Endothelial cell of umbilical vein (primary cell): ENCODE measurements at regions not wholly inside any gene's neighbourhood (a gene's known extent, or its start where the extent isn't known, plus 50 kb on each side); places are given as distances from the start of the nearest gene placed in this dataset.

Experiments
- BruUV-seq: library from RNA; stranded (reverse); fragments of 400-500 nt; replicated peaks from 2 replicates; lab custom pipeline; 2021; lab: Mats Ljungman, UMichigan
- CTCF ChIA-PET: fragments of 300-600, 350-600 bp; sonication (Branson Sonifier 250); formaldehyde crosslinking; loops from one replicate; lab custom pipeline; 2021; ENCODE audit warnings: antibody characterized with exemption, inconsistent platforms; lab: Charles Lee
- POLR2A ChIA-PET: fragments of 300-600, 350-600 bp; sonication (Branson Sonifier 250); formaldehyde crosslinking; loops from one replicate; lab custom pipeline; 2021; ENCODE audit warnings: antibody characterized with exemption, inconsistent platforms; lab: Charles Lee
- DNase-seq: peaks from one replicate; pipeline ENCODE4 v3.0.0-alpha.2; 2011; ENCODE audit warnings: low read depth, low spot score
- FAIRE-seq: peaks from 2 replicates; lab custom pipeline; 2011; peaks lifted over from hg19 to GRCh38; lab: Jason Lieb, UNC
- H2AFZ ChIP-seq: 2 replicates; pipeline ENCODE4 v1.6.0; 2012; ENCODE audit warnings: low read depth, low read length, control low read depth, inconsistent platforms
- H3K27ac ChIP-seq: 2 replicates; pipeline ENCODE4 v1.5.1; 2011; ENCODE audit warnings: low read depth, mild to moderate bottlenecking, control low read depth, low read length, moderate library complexity; ENCODE audit not compliant: insufficient read depth
- H3K27me3 ChIP-seq, 2 experiments: 2 replicates each; pipeline versions ENCODE4 v1.6.0 to v1.6.1; 2011; ENCODE audit warnings: low read length in 2 of 2, mixed read lengths in 1 of 2; ENCODE audit not compliant: control insufficient read depth in 2 of 2, insufficient read depth in 2 of 2
- H3K36me3 ChIP-seq, 2 experiments: 2 replicates in 1 of 2; 3 replicates in 1 of 2; pipeline ENCODE4 v1.5.1; 2011; ENCODE audit warnings: low read length in 2 of 2, mild to moderate bottlenecking in 1 of 2, moderate library complexity in 1 of 2; ENCODE audit not compliant: control insufficient read depth in 2 of 2, insufficient read depth in 2 of 2; ENCODE audit errors: extremely low read depth in 1 of 2
- H3K4me1 ChIP-seq: 3 replicates; pipeline ENCODE4 v1.5.1; 2011; ENCODE audit warnings: mild to moderate bottlenecking, low read length; ENCODE audit not compliant: control insufficient read depth, insufficient read depth; ENCODE audit errors: extremely low read depth
- H3K4me2 ChIP-seq: 2 replicates; pipeline ENCODE4 v1.6.1; 2011; ENCODE audit warnings: low read length, control low read depth, mixed read lengths; ENCODE audit not compliant: insufficient read depth
- H3K4me3 ChIP-seq, 3 experiments: fragments of 200-600 bp in 1 of 3; sonication (generic), shearing (Covaris generic) in 1 of 3; replicated peaks in 1 of 3; 2 replicates each; pipeline ENCODE4 v1.5.1; 2011 to 2016; ENCODE audit warnings: control low read depth in 3 of 3, low read length in 3 of 3, mild to moderate bottlenecking in 2 of 3, inconsistent platforms in 1 of 3, low read depth in 1 of 3, moderate library complexity in 1 of 3; ENCODE audit not compliant: insufficient read depth in 1 of 3
- H3K79me2 ChIP-seq: 2 replicates; pipeline ENCODE4 v1.6.0; 2012; ENCODE audit warnings: low read length, inconsistent platforms; ENCODE audit not compliant: control insufficient read depth, insufficient read depth
- H3K9ac ChIP-seq: replicated peaks from 2 replicates; pipeline ENCODE3; 2011; ENCODE audit warnings: low read length, control low read depth; ENCODE audit not compliant: insufficient read depth; ENCODE audit errors: extremely low read depth
- H3K9me1 ChIP-seq: replicated peaks from 3 replicates; pipeline ENCODE4 v1.6.0; 2011; ENCODE audit warnings: mild to moderate bottlenecking, low read length; ENCODE audit not compliant: control insufficient read depth, insufficient read depth; ENCODE audit errors: extremely low read depth
- H3K9me3 ChIP-seq: replicated peaks from 2 replicates; pipeline ENCODE4 v1.5.1; 2012; ENCODE audit warnings: low read length, inconsistent platforms; ENCODE audit not compliant: control insufficient read depth, insufficient read depth
- H4K20me1 ChIP-seq: replicated peaks from 2 replicates; pipeline ENCODE3; 2011; ENCODE audit warnings: mild to moderate bottlenecking, low read length; ENCODE audit not compliant: control insufficient read depth, insufficient read depth; ENCODE audit errors: extremely low read depth
- EZH2 ChIP-seq: IDR thresholded peaks from 2 replicates; pipeline ENCODE4 v1.6.1; 2012; ENCODE audit warnings: borderline replicate concordance, low read depth, mild to moderate bottlenecking, moderate library complexity, low read length, inconsistent platforms; ENCODE audit not compliant: severe bottlenecking
- FOS ChIP-seq: IDR thresholded peaks from 2 replicates; pipeline ENCODE4 v1.6.1; 2011; ENCODE audit warnings: mild to moderate bottlenecking, low read length, moderate library complexity, borderline replicate concordance; ENCODE audit not compliant: insufficient read depth
- GATA2 ChIP-seq: IDR thresholded peaks from 2 replicates; pipeline ENCODE4 v1.7.0; 2011; ENCODE audit warnings: low read depth, mild to moderate bottlenecking, moderate library complexity, mixed read lengths, low read length; ENCODE audit not compliant: insufficient read length, insufficient read depth
- JUN ChIP-seq: IDR thresholded peaks from 2 replicates; pipeline ENCODE4 v1.6.1; 2011; ENCODE audit warnings: borderline replicate concordance, low read depth; ENCODE audit not compliant: insufficient read length, insufficient read depth
- MYC ChIP-seq: IDR thresholded peaks from one replicate; pipeline ENCODE4 v1.6.1; 2011; ENCODE audit warnings: mild to moderate bottlenecking, low read depth, low read length
- POLR2A ChIP-seq: IDR thresholded peaks from 2 replicates; pipeline ENCODE4 v1.6.1; 2012; ENCODE audit warnings: low read depth, mild to moderate bottlenecking, control low read depth, low read length
- POLR2AphosphoS5 ChIP-seq: IDR thresholded peaks from 2 replicates; pipeline ENCODE4 v1.6.1; 2012; ENCODE audit warnings: low read depth, mild to moderate bottlenecking, control low read depth, low read length, moderate library complexity; ENCODE audit not compliant: insufficient read depth
- dilution Hi-C: fragments of 300-500 bp; cut with MboI; formaldehyde crosslinking; loops from one replicate; pipeline ENCODE4 v1.15.0; 2019; ENCODE audit warnings: low sequenced_read_pairs; ENCODE audit not compliant: extremely low pct_ligation_motif_present
- intact Hi-C: fragments of 100-400 bp; cut with micrococcal nuclease; formaldehyde crosslinking; loops from one replicate; pipeline ENCODE4 v1.10.0; 2022
- TF ChIP-seq, protein P1 (sequence below): IDR thresholded peaks from 2 replicates; pipeline ENCODE4 v1.6.1; 2011; ENCODE audit not compliant: insufficient read depth, insufficient read length
- TF ChIP-seq, protein P2 (sequence below), 2 donors: IDR thresholded peaks; 1 replicate in 1 of 2; 2 replicates in 1 of 2; pipeline ENCODE4 v1.5.1; 2011; ENCODE audit warnings: low read length in 2 of 2, mild to moderate bottlenecking in 2 of 2, moderate library complexity in 2 of 2, control low read depth in 1 of 2, inconsistent platforms in 1 of 2, low read depth in 1 of 2; ENCODE audit not compliant: insufficient read depth in 1 of 2; ENCODE audit errors: extremely low read depth in 1 of 2

DNA sequence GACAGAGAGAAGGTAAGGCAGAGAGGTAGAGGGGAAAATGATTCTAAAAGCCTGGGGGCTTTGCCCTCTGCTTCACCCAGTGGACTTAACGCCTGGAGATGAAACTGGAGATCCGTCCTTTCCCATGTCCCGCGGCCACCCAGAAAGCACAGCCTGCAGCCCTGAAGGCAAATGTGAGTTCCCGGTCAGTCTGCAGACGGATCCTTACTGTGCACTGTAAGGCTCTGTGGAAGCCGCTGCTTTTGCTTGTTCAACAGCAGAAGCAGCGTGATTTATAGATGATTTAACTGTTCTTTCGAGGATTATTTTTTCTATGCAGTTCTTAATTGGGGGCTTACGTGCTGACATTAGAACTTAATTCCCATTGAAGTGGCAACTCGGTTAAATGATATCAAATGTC lies 290.4 kb downstream of the FOXL1 start:
- DNase-seq: no peak
- CTCF ChIA-PET: interaction anchor here (0.6 to 2.0 kb wide), 2 partner anchors 10 to 305 kb away, joined by 3 to 4 read pairs; no protein-coding TSS in a partner anchor

More for the DNA sequence above, 290.4 kb downstream of the FOXL1 start:
- no peaks in the 10 kb centered on the region for H3K36me3 ChIP-seq
- TF ChIP-seq, protein P1, sequence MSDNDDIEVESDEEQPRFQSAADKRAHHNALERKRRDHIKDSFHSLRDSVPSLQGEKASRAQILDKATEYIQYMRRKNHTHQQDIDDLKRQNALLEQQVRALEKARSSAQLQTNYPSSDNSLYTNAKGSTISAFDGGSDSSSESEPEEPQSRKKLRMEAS: no peak
- TF ChIP-seq FOS: no peak
- TF ChIP-seq EZH2: no peak
- no peak for TF ChIP-seq JUN
- no peak for TF ChIP-seq MYC
- no peak for TF ChIP-seq POLR2AphosphoS5
- no peak for TF ChIP-seq POLR2A
- no peak for TF ChIP-seq GATA2
- TF ChIP-seq, protein P2, sequence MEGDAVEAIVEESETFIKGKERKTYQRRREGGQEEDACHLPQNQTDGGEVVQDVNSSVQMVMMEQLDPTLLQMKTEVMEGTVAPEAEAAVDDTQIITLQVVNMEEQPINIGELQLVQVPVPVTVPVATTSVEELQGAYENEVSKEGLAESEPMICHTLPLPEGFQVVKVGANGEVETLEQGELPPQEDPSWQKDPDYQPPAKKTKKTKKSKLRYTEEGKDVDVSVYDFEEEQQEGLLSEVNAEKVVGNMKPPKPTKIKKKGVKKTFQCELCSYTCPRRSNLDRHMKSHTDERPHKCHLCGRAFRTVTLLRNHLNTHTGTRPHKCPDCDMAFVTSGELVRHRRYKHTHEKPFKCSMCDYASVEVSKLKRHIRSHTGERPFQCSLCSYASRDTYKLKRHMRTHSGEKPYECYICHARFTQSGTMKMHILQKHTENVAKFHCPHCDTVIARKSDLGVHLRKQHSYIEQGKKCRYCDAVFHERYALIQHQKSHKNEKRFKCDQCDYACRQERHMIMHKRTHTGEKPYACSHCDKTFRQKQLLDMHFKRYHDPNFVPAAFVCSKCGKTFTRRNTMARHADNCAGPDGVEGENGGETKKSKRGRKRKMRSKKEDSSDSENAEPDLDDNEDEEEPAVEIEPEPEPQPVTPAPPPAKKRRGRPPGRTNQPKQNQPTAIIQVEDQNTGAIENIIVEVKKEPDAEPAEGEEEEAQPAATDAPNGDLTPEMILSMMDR (IDR thresholded peaks at IDR 0.05; ENCODE audit: extremely low read depth in 1 of 2, insufficient read depth in 1 of 2, low read depth in 1 of 2, low read length in 2 of 2): no peak
- no peak overlapping the region for H3K4me2 ChIP-seq
- H3K79me2 ChIP-seq: no peaks in the 10 kb centered on the region
- peaks cover 0 to 2% of the 10 kb centered on the region in 2 experiments for H3K27me3 ChIP-seq
- dilution Hi-C loops (no loop called here), intact Hi-C loops (no loop called here)
- no TSS peak for BruUV-seq
- no peaks in the 10 kb centered on the region for H3K9me3 ChIP-seq
- no peaks in the 10 kb centered on the region for H3K4me1 ChIP-seq
- H3K9ac ChIP-seq: no peak overlapping the region
- no peak overlapping the region for H2AFZ ChIP-seq
- POLR2A ChIA-PET: no interaction called here
- FAIRE-seq: no peak
- no peaks in the 10 kb centered on the region for H3K9me1 ChIP-seq
- H3K27ac ChIP-seq: no peak overlapping the region
- H4K20me1 ChIP-seq: no peaks in the 10 kb centered on the region
- no peak overlapping the region for H3K4me3 ChIP-seq
